HCT116 (cell line): ENCODE measurements at regions not wholly inside any gene's neighbourhood (a gene's known extent, or its start where the extent isn't known, plus 50 kb on each side); places are given as distances from the start of the nearest gene placed in this dataset.

Source experiments
- ATAC-seq: fragments of 200-7000 bp; cut with Tn5 transposase; 2 replicates; pipeline ENCODE4 v1.9.1; 2020; ENCODE audit warnings: mild to moderate bottlenecking, moderate library complexity
- BruUV-seq: library from RNA; stranded (reverse); fragments of 400-500 nt; replicated peaks from 2 replicates; lab custom pipeline; 2021; lab: Mats Ljungman, UMichigan
- CTCF ChIA-PET: fragments of 300-600 bp; sonication (Branson Sonifier 250); formaldehyde crosslinking; loops from one replicate; lab custom pipeline; 2021; ENCODE audit warnings: antibody characterized with exemption; lab: Charles Lee
- POLR2A ChIA-PET: fragments of 300-600, 350-600 bp; sonication (Branson Sonifier 250); formaldehyde crosslinking; loops from one replicate; lab custom pipeline; 2021; ENCODE audit warnings: antibody characterized with exemption; lab: Charles Lee
- RAD21 ChIA-PET, 2 experiments: fragments of 300-600 bp; sonication (Branson Sonifier 250); formaldehyde crosslinking; loops; one replicate each; lab custom pipeline; 2023; ENCODE audit warnings: low total read pairs in 2 of 2; ENCODE audit not compliant: uncharacterized antibody in 2 of 2, unreplicated experiment in 2 of 2, low non-redundant PET in 1 of 2; lab: Charles Lee
- DNase-seq: peaks from one replicate; pipeline ENCODE4 v3.0.0-alpha.2; 2010; ENCODE audit warnings: low read depth, low spot score
- H2AFZ ChIP-seq: fragments of 200-600 bp; shearing (Covaris generic), sonication (generic); 2 replicates; pipeline ENCODE4 v1.6.1; 2017; ENCODE audit warnings: low read depth, mixed run types, mixed read lengths, antibody characterized with exemption, low read length; ENCODE audit not compliant: poor library complexity, severe bottlenecking
- H3K27ac ChIP-seq: 2 replicates; pipeline ENCODE4 v1.5.1; 2012; ENCODE audit warnings: low read depth, low read length
- H3K27me3 ChIP-seq: fragments of 200-600 bp; sonication (generic); 2 replicates; pipeline ENCODE4 v1.6.1; 2016; ENCODE audit warnings: mixed run types, low read length, mixed read lengths; ENCODE audit not compliant: insufficient read depth
- H3K36me3 ChIP-seq, 2 experiments: fragments of 200-500 bp in 1 of 2; fragments of 200-600 bp in 1 of 2; sonication (Bioruptor generic) in 1 of 2; sonication (generic) in 1 of 2; 2 replicates each; pipeline versions ENCODE4 v1.5.1 to v1.6.1; 2014 to 2016; ENCODE audit warnings: low read length in 2 of 2, inconsistent platforms in 1 of 2, mixed read lengths in 1 of 2, mixed run types in 1 of 2; ENCODE audit not compliant: insufficient read depth in 2 of 2, control insufficient read depth in 1 of 2
- H3K4me1 ChIP-seq, 2 experiments: fragments of 200-600 bp in 1 of 2; sonication (generic) in 1 of 2; 2 replicates each; pipeline versions ENCODE4 v1.5.1 to v1.6.1; 2012 to 2017; ENCODE audit warnings: low read length in 2 of 2, inconsistent platforms in 1 of 2, mild to moderate bottlenecking in 1 of 2, mixed read lengths in 1 of 2, mixed run types in 1 of 2, moderate library complexity in 1 of 2; ENCODE audit not compliant: insufficient read depth in 2 of 2, control insufficient read depth in 1 of 2
- H3K4me2 ChIP-seq: fragments of 200-600 bp; sonication (generic); 2 replicates; pipeline ENCODE4 v1.6.1; 2017; ENCODE audit warnings: mixed run types, low read length, mixed read lengths
- H3K4me3 ChIP-seq, 2 experiments: fragments of 200-600 bp in 1 of 2; sonication (generic) in 1 of 2; replicated peaks in 1 of 2; 2 replicates each; pipeline ENCODE4 v1.5.1; 2011 to 2016; ENCODE audit warnings: low read length in 2 of 2, control low read depth in 1 of 2, low read depth in 1 of 2, mild to moderate bottlenecking in 1 of 2, mixed read lengths in 1 of 2, mixed run types in 1 of 2
- H3K79me2 ChIP-seq: fragments of 200-600 bp; sonication (generic); 2 replicates; pipeline ENCODE4 v1.6.1; 2017; ENCODE audit warnings: mild to moderate bottlenecking, mixed run types, low read length, moderate library complexity, mixed read lengths; ENCODE audit not compliant: insufficient read depth
- H3K9ac ChIP-seq: fragments of 200-600 bp; sonication (generic); 2 replicates; pipeline ENCODE4 v1.6.1; 2016; ENCODE audit warnings: low read length, mixed read lengths
- H3K9me2 ChIP-seq: fragments of 200-600 bp; sonication (generic), shearing (Covaris generic); 2 replicates; pipeline ENCODE4 v1.6.1; 2017; ENCODE audit warnings: mixed run types, mild to moderate bottlenecking, moderate library complexity; ENCODE audit not compliant: insufficient read depth
- H3K9me3 ChIP-seq, 2 experiments: fragments of 200-500 bp in 1 of 2; fragments of 200-600 bp in 1 of 2; sonication (Bioruptor generic) in 1 of 2; sonication (generic) in 1 of 2; 2 replicates each; pipeline ENCODE4 v1.6.1; 2014 to 2017; ENCODE audit warnings: low read length in 2 of 2, mixed read lengths in 2 of 2, inconsistent platforms in 1 of 2, low read depth in 1 of 2, mild to moderate bottlenecking in 1 of 2, mixed run types in 1 of 2, moderate library complexity in 1 of 2; ENCODE audit not compliant: control insufficient read depth in 1 of 2, insufficient read depth in 1 of 2
- H4K20me1 ChIP-seq: fragments of 200-600 bp; sonication (generic), shearing (Covaris generic); 2 replicates; pipeline ENCODE4 v1.6.1; 2017; ENCODE audit warnings: mixed run types, mild to moderate bottlenecking, moderate library complexity; ENCODE audit not compliant: insufficient read depth
- ATF3 ChIP-seq: IDR thresholded peaks from 2 replicates; pipeline ENCODE4 v1.6.1; 2012
- EGR1 ChIP-seq: IDR thresholded peaks from 2 replicates; pipeline ENCODE4 v1.6.1; 2012; ENCODE audit warnings: low read depth
- EZH2 ChIP-seq: fragments of 200-600 bp; sonication (generic); IDR thresholded peaks from 2 replicates; pipeline ENCODE4 v1.6.1; 2017; ENCODE audit warnings: antibody characterized with exemption, mixed run types
- MAX ChIP-seq: IDR thresholded peaks from 2 replicates; pipeline ENCODE4 v1.6.1; 2012
- POLR2AphosphoS5 ChIP-seq: IDR thresholded peaks from 2 replicates; pipeline ENCODE4 v1.6.1; 2011; ENCODE audit warnings: mild to moderate bottlenecking, low read depth, low read length, moderate library complexity
- RAD21 ChIP-seq: IDR thresholded peaks from 2 replicates; pipeline ENCODE4 v1.6.1; 2012; ENCODE audit warnings: low read depth, mild to moderate bottlenecking
- SRF ChIP-seq: IDR thresholded peaks from 2 replicates; pipeline ENCODE4 v1.6.1; 2012; ENCODE audit warnings: low read depth
- TCF7L2 ChIP-seq: IDR thresholded peaks from 2 replicates; pipeline ENCODE4 v1.7.0; 2011; ENCODE audit warnings: borderline replicate concordance, inconsistent platforms; ENCODE audit not compliant: insufficient read depth, insufficient read length; ENCODE audit errors: extremely low read depth
- ZBTB33 ChIP-seq: IDR thresholded peaks from 2 replicates; pipeline ENCODE4 v1.6.1; 2011; ENCODE audit warnings: mild to moderate bottlenecking, low read length, moderate library complexity; ENCODE audit not compliant: insufficient replicate concordance; ENCODE audit errors: extremely low read depth
- ZFX ChIP-seq: fragments of 450-650 bp; IDR thresholded peaks from 2 replicates; pipeline ENCODE4 v1.6.1; 2017
- intact Hi-C: fragments of 100-400 bp; cut with micrococcal nuclease; formaldehyde crosslinking; loops from 2 replicates; pipeline ENCODE4 v1.10.0; 2022

- intact Hi-C loops: loop anchor here (10.0 kb wide), 1 partner anchor 177 kb away; the partner anchor contains the start of gene INHBB
These were observed 176.3 kb downstream of the INHBB start for GRCh38 chr2:120522151-120522751.

GRCh38 chr2:120523766-120524165, 177.8 kb downstream of the INHBB start:
- intact Hi-C loops: loop anchor here (10.0 kb wide), 1 partner anchor 179 kb away; the partner anchor contains the start of gene INHBB
- Histone ChIP-seq H3K4me2 (no peak overlapping the region), H3K27me3 (no peaks in the 10 kb centered on the region), H3K9ac (no peak overlapping the region), H3K4me1 (peaks cover 4 to 12% of the 10 kb centered on the region in 2 experiments; a peak in 3 of 4 replicates), H3K9me2 (no peaks in the 10 kb centered on the region), H3K36me3 (no peaks in the 10 kb centered on the region)
- TF ChIP-seq ZBTB33 (no peak), RAD21 (no peak), MAX (no peak), POLR2AphosphoS5 (no peak), ZFX (no peak), SRF (no peak)
- TF ChIP-seq, all 23 proteins: peak for 0
- BruUV-seq: no TSS peak
- RAD21 ChIA-PET: no interaction called here
- Histone ChIP-seq H4K20me1 (no peaks in the 10 kb centered on the region), H3K9me3 (no peaks in the 10 kb centered on the region), H3K27ac (no peak overlapping the region), H3K4me3 (no peak overlapping the region), H2AFZ (no peak overlapping the region), H3K79me2 (no peaks in the 10 kb centered on the region)
- CTCF ChIA-PET: no interaction called here
- POLR2A ChIA-PET: no interaction called here
- ATAC-seq: no peak
- no peak for DNase-seq

More at GRCh38 chr2:120522151-120522751, 176.3 kb downstream of the INHBB start:
- Histone ChIP-seq H3K4me2 (no peak overlapping the region), H4K20me1 (no peaks in the 10 kb centered on the region), H3K9me2 (no peaks in the 10 kb centered on the region), H3K79me2 (no peaks in the 10 kb centered on the region), H3K4me1 (peaks cover 4 to 7% of the 10 kb centered on the region in 2 experiments; a peak in 3 of 4 replicates), H3K27me3 (no peaks in the 10 kb centered on the region), H3K36me3 (no peaks in the 10 kb centered on the region), H3K9me3 (no peaks in the 10 kb centered on the region), H3K27ac (no peak overlapping the region), H3K4me3 (no peak overlapping the region), H3K9ac (no peak overlapping the region), H2AFZ (no peak overlapping the region)
- ATAC-seq: no peak
- TF ChIP-seq EZH2 (no peak), ATF3 (no peak), TCF7L2 (no peak), EGR1 (no peak)
- ChIA-PET RAD21 (no interaction called here), POLR2A (no interaction called here), CTCF (interaction anchor here (1.5 to 1.6 kb wide), 2 partner anchors 31 to 209 kb away, joined by 7 to 10 read pairs; no protein-coding TSS in a partner anchor)
- BruUV-seq: no TSS peak
- DNase-seq: no peak
